Fibroblast of skin of right quadriceps (primary cell): ENCODE measurements at regions not wholly inside any gene's neighbourhood (a gene's known extent, or its start where the extent isn't known, plus 50 kb on each side); places are given as distances from the start of the nearest gene placed in this dataset.

Experiments
- DNase-seq: peaks from one replicate; pipeline ENCODE4 v3.0.0-alpha.2; 2013

GRCh38 chr20:1710484-1710883, 52.9 kb upstream of the SIRPG start:
- DNase-seq: no peak

DNA sequence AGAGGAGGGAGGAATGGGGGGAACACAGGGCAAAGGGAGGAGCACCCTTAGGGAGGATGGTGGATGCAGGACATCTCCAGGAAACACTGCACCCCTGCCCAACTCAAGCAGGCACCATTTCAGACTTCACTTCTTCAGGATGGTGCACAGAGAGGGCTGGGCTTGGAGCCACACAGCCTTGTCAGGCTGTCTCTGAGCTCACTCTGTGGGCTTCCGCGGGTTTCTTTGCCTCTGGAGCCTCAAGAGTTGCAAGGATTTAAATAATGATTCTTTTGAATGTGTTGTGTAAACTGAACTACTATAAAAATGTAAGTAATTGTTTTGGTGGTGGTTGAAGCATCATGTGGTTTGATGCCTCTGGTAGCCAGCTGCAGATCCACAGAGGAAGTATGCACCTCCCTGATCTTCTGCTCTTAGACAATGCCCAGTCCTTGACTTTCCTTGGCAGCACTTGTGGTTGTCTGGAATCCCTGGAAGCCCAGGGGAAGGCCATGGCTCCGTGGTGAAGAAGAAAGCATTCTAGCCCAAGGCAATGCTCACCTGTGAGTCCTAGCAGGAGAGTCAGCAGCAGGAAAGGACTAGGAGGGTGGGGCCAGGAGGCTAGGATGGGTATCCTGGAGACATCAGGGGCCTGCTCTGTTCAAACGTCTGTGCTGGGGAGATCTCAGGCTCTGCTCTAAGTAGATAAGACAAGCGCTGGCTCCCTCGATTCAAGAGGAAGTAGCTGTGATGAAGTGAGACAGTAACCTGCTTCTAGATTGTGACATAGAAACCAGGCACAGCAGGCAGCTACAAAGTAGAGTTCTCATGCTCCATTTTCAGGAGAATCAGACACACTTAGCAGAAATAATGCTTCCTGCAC, 50.2 kb upstream of the SIRPG start:
- no peak for DNase-seq
